GM12878 (cell line): ENCODE measurements at regions not wholly inside any gene's neighbourhood (a gene's known extent, or its start where the extent isn't known, plus 50 kb on each side); places are given as distances from the start of the nearest gene placed in this dataset.

Source experiments
- BRCA1 ChIP-seq: IDR thresholded peaks from 2 replicates; pipeline ENCODE4 v1.6.1; 2011; ENCODE audit warnings: low read depth, low read length, improper control_type of control experiment
- CHD1 ChIP-seq: IDR thresholded peaks from 2 replicates; pipeline ENCODE4 v1.6.1; 2012; ENCODE audit warnings: low read depth, low read length, improper control_type of control experiment
- EP300 ChIP-seq, 2 experiments: fragments of 150-350 bp in 1 of 2; IDR thresholded peaks; 2 replicates each; pipeline ENCODE4 v1.6.1; 2011 to 2012; ENCODE audit warnings: low read depth in 2 of 2, low read length in 2 of 2, borderline replicate concordance in 1 of 2, improper control_type of control experiment in 1 of 2, inconsistent platforms in 1 of 2; ENCODE audit not compliant: control insufficient read depth in 1 of 2
- EZH2 ChIP-seq: IDR thresholded peaks from 2 replicates; pipeline ENCODE4 v1.6.1; 2012; ENCODE audit warnings: low read depth, mild to moderate bottlenecking, control low read depth, inconsistent platforms, low read length, borderline replicate concordance; ENCODE audit not compliant: control insufficient read depth
- HDAC2 ChIP-seq: fragments of 200-600 bp; sonication (generic); IDR thresholded peaks from 2 replicates; pipeline ENCODE4 v1.6.1; 2017
- RAD21 ChIP-seq: IDR thresholded peaks from 2 replicates; pipeline ENCODE4 v1.6.1; 2011; ENCODE audit warnings: mild to moderate bottlenecking, low read depth, low read length, moderate library complexity; ENCODE audit not compliant: insufficient read depth
- SPI1 ChIP-seq: IDR thresholded peaks from 2 replicates; pipeline ENCODE4 v1.6.1; 2011; ENCODE audit warnings: low read depth, mild to moderate bottlenecking, low read length, moderate library complexity, borderline replicate concordance; ENCODE audit not compliant: insufficient read depth
- TAF1 ChIP-seq: IDR thresholded peaks from 2 replicates; pipeline ENCODE4 v1.6.1; 2011; ENCODE audit warnings: mild to moderate bottlenecking, low read depth, low read length, borderline replicate concordance
- YY1 ChIP-seq: IDR thresholded peaks from 2 replicates; pipeline ENCODE4 v1.6.1; 2011; ENCODE audit warnings: low read depth, mild to moderate bottlenecking, low read length
- TF ChIP-seq, protein P1 (sequence below), 3 experiments: IDR thresholded peaks in 2 of 3; conservative IDR thresholded peaks in 1 of 3; 2 replicates each; pipeline ENCODE4 v1.5.1; 2011; ENCODE audit warnings: low read depth in 3 of 3, low read length in 3 of 3, mild to moderate bottlenecking in 3 of 3, control low read depth in 2 of 3, moderate library complexity in 2 of 3, inconsistent platforms in 1 of 3, mixed read lengths in 1 of 3; ENCODE audit not compliant: control insufficient read depth in 2 of 3, insufficient read depth in 1 of 3; ENCODE audit errors: extremely low read depth in 1 of 3
- TF ChIP-seq, protein P2 (sequence below): IDR thresholded peaks from 2 replicates; pipeline ENCODE4 v1.6.1; 2012; ENCODE audit warnings: low read length, inconsistent platforms
- TF ChIP-seq, protein P3 (sequence below): IDR thresholded peaks from 2 replicates; pipeline ENCODE4 v1.6.1; 2011; ENCODE audit warnings: mild to moderate bottlenecking, low read depth, low read length, moderate library complexity; ENCODE audit not compliant: insufficient replicate concordance

DNA sequence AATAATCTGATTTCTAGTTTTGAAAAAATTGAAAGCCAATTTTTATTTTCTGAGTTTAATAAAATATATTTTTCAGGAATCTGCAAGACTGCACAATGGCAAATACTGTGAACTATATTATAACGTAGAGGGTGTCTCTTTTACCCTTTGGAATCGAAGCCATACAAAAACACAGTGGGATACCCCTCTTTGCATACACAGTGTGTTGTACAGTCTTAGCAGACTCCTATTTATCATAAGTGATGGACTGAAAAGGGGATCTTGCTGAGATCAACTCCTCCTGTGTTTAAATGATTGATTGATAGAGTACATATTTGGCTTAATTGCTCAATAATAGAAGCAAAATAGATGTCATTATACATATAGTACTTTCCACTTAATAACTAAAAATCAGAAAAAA, 981.2 kb downstream of the NSUN3 start:
- TF ChIP-seq EP300 (IDR thresholded peaks at IDR 0.05; ENCODE audit: borderline replicate concordance in 1 of 2, control insufficient read depth in 1 of 2, low read depth in 2 of 2, low read length in 2 of 2) (no peak), RAD21 (no peak), CHD1 (no peak), EZH2 (no peak), HDAC2 (no peak), SPI1 (no peak), TAF1 (no peak), BRCA1 (no peak), YY1 (no peak)
- TF ChIP-seq, protein P1, sequence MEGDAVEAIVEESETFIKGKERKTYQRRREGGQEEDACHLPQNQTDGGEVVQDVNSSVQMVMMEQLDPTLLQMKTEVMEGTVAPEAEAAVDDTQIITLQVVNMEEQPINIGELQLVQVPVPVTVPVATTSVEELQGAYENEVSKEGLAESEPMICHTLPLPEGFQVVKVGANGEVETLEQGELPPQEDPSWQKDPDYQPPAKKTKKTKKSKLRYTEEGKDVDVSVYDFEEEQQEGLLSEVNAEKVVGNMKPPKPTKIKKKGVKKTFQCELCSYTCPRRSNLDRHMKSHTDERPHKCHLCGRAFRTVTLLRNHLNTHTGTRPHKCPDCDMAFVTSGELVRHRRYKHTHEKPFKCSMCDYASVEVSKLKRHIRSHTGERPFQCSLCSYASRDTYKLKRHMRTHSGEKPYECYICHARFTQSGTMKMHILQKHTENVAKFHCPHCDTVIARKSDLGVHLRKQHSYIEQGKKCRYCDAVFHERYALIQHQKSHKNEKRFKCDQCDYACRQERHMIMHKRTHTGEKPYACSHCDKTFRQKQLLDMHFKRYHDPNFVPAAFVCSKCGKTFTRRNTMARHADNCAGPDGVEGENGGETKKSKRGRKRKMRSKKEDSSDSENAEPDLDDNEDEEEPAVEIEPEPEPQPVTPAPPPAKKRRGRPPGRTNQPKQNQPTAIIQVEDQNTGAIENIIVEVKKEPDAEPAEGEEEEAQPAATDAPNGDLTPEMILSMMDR (IDR thresholded peaks at IDR 0.05 in 2 of 3, conservative IDR thresholded peaks at IDR 0.05 in 1 of 3; ENCODE audit: control insufficient read depth in 2 of 3, extremely low read depth in 1 of 3, insufficient read depth in 1 of 3, low read depth in 3 of 3, low read length in 3 of 3), result no peak
- TF ChIP-seq, protein P2, sequence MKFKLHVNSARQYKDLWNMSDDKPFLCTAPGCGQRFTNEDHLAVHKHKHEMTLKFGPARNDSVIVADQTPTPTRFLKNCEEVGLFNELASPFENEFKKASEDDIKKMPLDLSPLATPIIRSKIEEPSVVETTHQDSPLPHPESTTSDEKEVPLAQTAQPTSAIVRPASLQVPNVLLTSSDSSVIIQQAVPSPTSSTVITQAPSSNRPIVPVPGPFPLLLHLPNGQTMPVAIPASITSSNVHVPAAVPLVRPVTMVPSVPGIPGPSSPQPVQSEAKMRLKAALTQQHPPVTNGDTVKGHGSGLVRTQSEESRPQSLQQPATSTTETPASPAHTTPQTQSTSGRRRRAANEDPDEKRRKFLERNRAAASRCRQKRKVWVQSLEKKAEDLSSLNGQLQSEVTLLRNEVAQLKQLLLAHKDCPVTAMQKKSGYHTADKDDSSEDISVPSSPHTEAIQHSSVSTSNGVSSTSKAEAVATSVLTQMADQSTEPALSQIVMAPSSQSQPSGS, result no peak
- TF ChIP-seq, protein P3, sequence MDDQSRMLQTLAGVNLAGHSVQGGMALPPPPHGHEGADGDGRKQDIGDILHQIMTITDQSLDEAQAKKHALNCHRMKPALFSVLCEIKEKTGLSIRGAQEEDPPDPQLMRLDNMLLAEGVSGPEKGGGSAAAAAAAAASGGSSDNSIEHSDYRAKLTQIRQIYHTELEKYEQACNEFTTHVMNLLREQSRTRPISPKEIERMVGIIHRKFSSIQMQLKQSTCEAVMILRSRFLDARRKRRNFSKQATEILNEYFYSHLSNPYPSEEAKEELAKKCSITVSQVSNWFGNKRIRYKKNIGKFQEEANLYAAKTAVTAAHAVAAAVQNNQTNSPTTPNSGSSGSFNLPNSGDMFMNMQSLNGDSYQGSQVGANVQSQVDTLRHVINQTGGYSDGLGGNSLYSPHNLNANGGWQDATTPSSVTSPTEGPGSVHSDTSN, result no peak
